Right lobe of liver (tissue), 6 donors: ENCODE measurements at regions not wholly inside any gene's neighbourhood (a gene's known extent, or its start where the extent isn't known, plus 50 kb on each side); places are given as distances from the start of the nearest gene placed in this dataset.

ENCODE experiments used
- ATAC-seq, 4 donors: fragments of 200-7000 bp; cut with Tn5 transposase; one replicate each; pipeline ENCODE4 v1.9.1; 2020; ENCODE audit warnings: mild to moderate bottlenecking in 4 of 4, moderate library complexity in 4 of 4
- DNase-seq, 3 donors: peaks; one replicate each; pipeline ENCODE4 v3.0.0-alpha.2; 2020
- H3K27ac ChIP-seq, 3 donors: fragments of 200-600 bp; one replicate each; pipeline ENCODE4 v1.8.0; 2022
- H3K27me3 ChIP-seq, 2 donors: fragments of 200-600 bp; one replicate each; pipeline ENCODE4 v1.8.0; 2022
- H3K36me3 ChIP-seq, 4 donors: fragments of 200-600 bp; sonication (generic) in 1 of 4; one replicate each; pipeline versions ENCODE4 v1.5.1 to v1.8.0; 2017 to 2022; ENCODE audit warnings: control low read depth in 1 of 4
- H3K4me1 ChIP-seq, 4 donors: fragments of 200-600 bp; sonication (generic) in 1 of 4; one replicate each; pipeline versions ENCODE4 v1.5.1 to v1.8.0; 2017 to 2022; ENCODE audit warnings: control low read depth in 1 of 4
- H3K4me3 ChIP-seq, 3 donors: fragments of 200-600 bp; one replicate each; pipeline ENCODE4 v1.8.0; 2022
- H3K9me3 ChIP-seq, 4 donors: fragments of 200-600 bp; sonication (generic) in 1 of 4; one replicate each; pipeline versions ENCODE4 v1.5.1 to v1.8.0; 2017 to 2022; ENCODE audit warnings: control low read depth in 1 of 4
- POLR2A ChIP-seq: fragments of 450-650 bp; IDR thresholded peaks from one replicate; pipeline ENCODE4 v1.6.1; 2017; ENCODE audit warnings: antibody characterized with exemption, mild to moderate bottlenecking
- WGBS: methylation state at CpG from one replicate; pipeline ENCODE4 v1.1.6; 2018; ENCODE audit warnings: low coverage, low lambda C conversion rate; ENCODE audit not compliant: insufficient coverage; ENCODE audit errors: missing lambda C conversion rate; 5-methylcytosine and 5-hydroxymethylcytosine counted together
- intact Hi-C, 2 donors: fragments of 100-400 bp; cut with DNase I; formaldehyde crosslinking; loops; one replicate each; pipeline versions ENCODE4 v1.11.2 to v1.14.1; 2022
- TF ChIP-seq, protein P1 (sequence below), 4 donors: fragments of 200-600 bp in 3 of 4; fragments of 450-650 bp in 1 of 4; IDR thresholded peaks; one replicate each; pipeline versions ENCODE4 v1.5.1 to v1.8.0; 2016 to 2022; ENCODE audit warnings: antibody characterized with exemption in 4 of 4, mild to moderate bottlenecking in 2 of 4
- donor health status: DM: no; HTN: yes; CAD: no.
- donor health status: DM: no; HTN: no; CAD: no.
- donor health status: DM: no; HTN: no; CAD: no.
- donor health status: DM: no; HTN: yes; CAD: no.
- donor health status: DM: no; HTN: yes; CAD: no.

DNA sequence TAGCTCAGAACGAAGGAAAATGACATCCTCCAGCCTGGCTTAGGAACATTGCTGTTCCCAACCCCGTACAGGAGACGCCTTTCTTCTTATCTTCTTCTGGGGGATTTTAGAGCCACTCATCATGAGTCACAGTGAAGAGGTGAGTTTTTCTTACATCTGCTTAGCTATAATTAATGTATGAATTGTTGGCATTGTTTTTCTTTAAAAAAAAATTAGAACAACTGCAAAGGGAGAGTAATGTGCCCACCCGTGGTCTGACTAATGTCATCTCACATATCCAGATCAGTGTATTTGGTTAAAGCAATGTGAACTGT lies 310.6 kb upstream of the TSHZ3 start:
- intact Hi-C loops = no loop called here
- no peaks in the 10 kb centered on the region for H3K27me3 ChIP-seq
- DNase-seq (no peak), ATAC-seq (no peak)
- no peak overlapping the region for H3K27ac ChIP-seq
- 35% methylated on average over 3 of the region's 4 CpGs for WGBS
- no peaks in the 10 kb centered on the region for H3K9me3 ChIP-seq
- H3K4me3 ChIP-seq = no peak overlapping the region
- no peaks in the 10 kb centered on the region for H3K4me1 ChIP-seq
- TF ChIP-seq POLR2A = no peak
- TF ChIP-seq, protein P1, sequence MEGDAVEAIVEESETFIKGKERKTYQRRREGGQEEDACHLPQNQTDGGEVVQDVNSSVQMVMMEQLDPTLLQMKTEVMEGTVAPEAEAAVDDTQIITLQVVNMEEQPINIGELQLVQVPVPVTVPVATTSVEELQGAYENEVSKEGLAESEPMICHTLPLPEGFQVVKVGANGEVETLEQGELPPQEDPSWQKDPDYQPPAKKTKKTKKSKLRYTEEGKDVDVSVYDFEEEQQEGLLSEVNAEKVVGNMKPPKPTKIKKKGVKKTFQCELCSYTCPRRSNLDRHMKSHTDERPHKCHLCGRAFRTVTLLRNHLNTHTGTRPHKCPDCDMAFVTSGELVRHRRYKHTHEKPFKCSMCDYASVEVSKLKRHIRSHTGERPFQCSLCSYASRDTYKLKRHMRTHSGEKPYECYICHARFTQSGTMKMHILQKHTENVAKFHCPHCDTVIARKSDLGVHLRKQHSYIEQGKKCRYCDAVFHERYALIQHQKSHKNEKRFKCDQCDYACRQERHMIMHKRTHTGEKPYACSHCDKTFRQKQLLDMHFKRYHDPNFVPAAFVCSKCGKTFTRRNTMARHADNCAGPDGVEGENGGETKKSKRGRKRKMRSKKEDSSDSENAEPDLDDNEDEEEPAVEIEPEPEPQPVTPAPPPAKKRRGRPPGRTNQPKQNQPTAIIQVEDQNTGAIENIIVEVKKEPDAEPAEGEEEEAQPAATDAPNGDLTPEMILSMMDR (IDR thresholded peaks at IDR 0.05) = no peak
- H3K36me3 ChIP-seq = no peaks in the 10 kb centered on the region

DNA sequence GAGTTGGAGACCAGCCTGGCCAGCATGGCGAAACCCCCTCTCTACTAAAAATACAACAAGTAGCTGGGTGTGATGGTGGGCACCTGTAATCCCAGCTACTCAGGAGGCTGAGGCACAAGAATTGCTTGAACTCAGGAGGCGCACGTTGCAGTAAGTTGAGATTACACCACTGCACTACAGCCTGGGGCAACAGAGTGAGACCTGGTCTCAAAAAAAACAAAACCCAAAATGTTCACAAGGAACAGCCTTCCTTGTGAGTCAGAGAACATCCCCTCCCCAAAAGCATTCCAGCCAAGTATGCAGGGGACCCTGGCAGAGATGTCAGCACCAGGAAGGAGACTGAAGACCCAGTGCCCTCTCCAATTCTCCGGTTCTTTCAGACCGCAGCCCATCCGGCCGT lies 314.9 kb upstream of the TSHZ3 start:
- Histone ChIP-seq H3K4me1 (no peaks in the 10 kb centered on the region), H3K4me3 (no peak overlapping the region), H3K36me3 (no peaks in the 10 kb centered on the region), H3K27ac (no peak overlapping the region), H3K9me3 (no peaks in the 10 kb centered on the region), H3K27me3 (no peaks in the 10 kb centered on the region)
- WGBS = 78% methylated on average over 4 of the region's 7 CpGs
- intact Hi-C loops = no loop called here
- DNase-seq (no peak), ATAC-seq (no peak)
- no peak for TF ChIP-seq POLR2A
- TF ChIP-seq, protein P1 (IDR thresholded peaks at IDR 0.05) = no peak

DNA sequence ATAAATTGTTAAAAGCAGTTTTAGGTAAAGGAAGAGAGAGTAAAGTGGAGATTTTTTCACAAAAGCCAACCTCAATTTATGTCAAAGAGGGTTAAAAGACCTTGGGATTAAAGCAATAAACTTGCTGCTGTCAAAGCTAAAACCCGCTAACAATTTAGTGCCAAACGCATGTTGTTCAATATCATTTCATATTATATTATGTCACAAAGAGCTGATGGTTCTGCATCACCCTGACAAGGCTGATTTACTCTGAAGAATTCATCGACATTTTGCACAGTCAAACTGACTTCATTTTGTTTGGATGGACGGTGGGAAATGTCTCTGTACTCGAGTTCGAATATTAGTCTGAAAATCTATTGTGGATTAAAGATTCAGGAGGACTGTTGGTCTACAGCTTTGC lies 315.8 kb upstream of the TSHZ3 start:
- DNase-seq (no peak), ATAC-seq (no peak)
- H3K27ac ChIP-seq = no peak overlapping the region
- intact Hi-C loops = no loop called here
- TF ChIP-seq POLR2A = no peak
- TF ChIP-seq, protein P1 (IDR thresholded peaks at IDR 0.05) = no peak
- no peaks in the 10 kb centered on the region for H3K4me1 ChIP-seq
- no peaks in the 10 kb centered on the region for H3K27me3 ChIP-seq
- no peaks in the 10 kb centered on the region for H3K36me3 ChIP-seq
- WGBS = 69% methylated on average over 6 of the region's 6 CpGs
- H3K4me3 ChIP-seq = no peak overlapping the region
- H3K9me3 ChIP-seq = no peaks in the 10 kb centered on the region

DNA sequence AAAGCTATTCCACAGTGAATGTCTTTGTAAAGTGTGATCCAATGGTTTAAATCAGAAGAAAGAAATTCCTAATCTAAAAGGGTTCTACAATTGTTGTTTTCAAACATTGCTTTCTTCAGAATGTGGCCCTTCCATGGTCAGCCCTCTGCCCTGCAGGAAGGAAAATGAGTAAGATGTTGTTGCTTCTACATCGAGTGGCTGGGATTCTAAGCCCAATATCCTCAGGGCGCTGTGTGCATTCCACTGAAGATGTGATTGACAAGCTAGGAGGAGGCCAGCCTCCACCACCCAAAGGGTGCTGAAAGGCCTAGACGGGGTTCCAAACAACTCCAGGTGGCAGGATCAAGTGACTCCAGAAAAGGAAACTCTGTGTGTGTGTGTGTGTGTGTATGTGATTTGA lies 316.9 kb upstream of the TSHZ3 start:
- ATAC-seq (no peak), DNase-seq (no peak)
- WGBS = 17% methylated on average over 1 of the region's 3 CpGs
- TF ChIP-seq, protein P1 (IDR thresholded peaks at IDR 0.05) = no peak
- TF ChIP-seq POLR2A = no peak
- intact Hi-C loops = no loop called here
- Histone ChIP-seq H3K27me3 (no peaks in the 10 kb centered on the region), H3K27ac (no peak overlapping the region), H3K9me3 (no peaks in the 10 kb centered on the region), H3K4me3 (no peak overlapping the region), H3K36me3 (no peaks in the 10 kb centered on the region), H3K4me1 (no peaks in the 10 kb centered on the region)

DNA sequence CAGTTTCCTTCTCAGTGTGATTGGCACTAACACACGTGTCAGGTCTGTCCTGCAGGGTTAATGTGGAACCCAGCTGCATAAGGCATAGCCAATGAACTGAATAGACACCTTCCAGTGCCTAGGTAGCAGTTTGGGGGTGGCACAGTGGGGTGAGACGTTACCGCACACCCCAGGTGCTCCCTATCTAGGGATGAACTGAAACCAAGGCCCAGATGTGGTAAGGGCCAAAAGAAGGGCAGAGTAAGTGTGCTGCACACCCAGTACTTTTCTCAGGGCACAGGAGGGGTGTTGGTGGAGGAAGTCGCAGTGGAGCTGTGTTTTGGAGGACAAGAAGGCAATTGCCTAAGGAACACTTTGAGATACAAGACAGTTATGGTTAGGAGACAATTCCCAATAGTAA lies 317.9 kb upstream of the TSHZ3 start:
- no peaks in the 10 kb centered on the region for H3K27me3 ChIP-seq
- H3K36me3 ChIP-seq = no peaks in the 10 kb centered on the region
- DNase-seq (no peak), ATAC-seq (no peak)
- no peak overlapping the region for H3K4me3 ChIP-seq
- TF ChIP-seq, protein P1 (IDR thresholded peaks at IDR 0.05) = no peak
- TF ChIP-seq POLR2A = no peak
- H3K27ac ChIP-seq = no peak overlapping the region
- intact Hi-C loops = no loop called here
- WGBS = 43% methylated on average over 1 of the region's 4 CpGs
- no peaks in the 10 kb centered on the region for H3K4me1 ChIP-seq
- H3K9me3 ChIP-seq = no peaks in the 10 kb centered on the region
